Lower leg skin (tissue), 3 donors: ENCODE measurements at regions not wholly inside any gene's neighbourhood (a gene's known extent, or its start where the extent isn't known, plus 50 kb on each side); places are given as distances from the start of the nearest gene placed in this dataset.

Experiments used
- POLR2A ChIP-seq, 2 donors: fragments of 450-650 bp; IDR thresholded peaks; one replicate each; pipeline ENCODE4 v1.6.1; 2016 to 2017; ENCODE audit warnings: antibody characterized with exemption in 2 of 2, mild to moderate bottlenecking in 1 of 2, moderate library complexity in 1 of 2
- TF ChIP-seq, protein P1 (sequence below), 3 donors: fragments of 450-650 bp; IDR thresholded peaks; one replicate each; pipeline ENCODE4 v1.5.1; 2016; ENCODE audit warnings: antibody characterized with exemption in 3 of 3, mild to moderate bottlenecking in 3 of 3, moderate library complexity in 2 of 3

GRCh38 chr10:78290131-78290750 lies 256.6 kb downstream of the RPS24 start:
- TF ChIP-seq, protein P1, sequence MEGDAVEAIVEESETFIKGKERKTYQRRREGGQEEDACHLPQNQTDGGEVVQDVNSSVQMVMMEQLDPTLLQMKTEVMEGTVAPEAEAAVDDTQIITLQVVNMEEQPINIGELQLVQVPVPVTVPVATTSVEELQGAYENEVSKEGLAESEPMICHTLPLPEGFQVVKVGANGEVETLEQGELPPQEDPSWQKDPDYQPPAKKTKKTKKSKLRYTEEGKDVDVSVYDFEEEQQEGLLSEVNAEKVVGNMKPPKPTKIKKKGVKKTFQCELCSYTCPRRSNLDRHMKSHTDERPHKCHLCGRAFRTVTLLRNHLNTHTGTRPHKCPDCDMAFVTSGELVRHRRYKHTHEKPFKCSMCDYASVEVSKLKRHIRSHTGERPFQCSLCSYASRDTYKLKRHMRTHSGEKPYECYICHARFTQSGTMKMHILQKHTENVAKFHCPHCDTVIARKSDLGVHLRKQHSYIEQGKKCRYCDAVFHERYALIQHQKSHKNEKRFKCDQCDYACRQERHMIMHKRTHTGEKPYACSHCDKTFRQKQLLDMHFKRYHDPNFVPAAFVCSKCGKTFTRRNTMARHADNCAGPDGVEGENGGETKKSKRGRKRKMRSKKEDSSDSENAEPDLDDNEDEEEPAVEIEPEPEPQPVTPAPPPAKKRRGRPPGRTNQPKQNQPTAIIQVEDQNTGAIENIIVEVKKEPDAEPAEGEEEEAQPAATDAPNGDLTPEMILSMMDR (IDR thresholded peaks at IDR 0.05): no peak
- no peak for TF ChIP-seq POLR2A (IDR thresholded peaks at IDR 0.05)
